ENCODE measurements at regions not wholly inside any gene's neighbourhood (a gene's known extent, or its start where the extent isn't known, plus 50 kb on each side); places are given as distances from the start of the nearest gene placed in this dataset.

DNA sequence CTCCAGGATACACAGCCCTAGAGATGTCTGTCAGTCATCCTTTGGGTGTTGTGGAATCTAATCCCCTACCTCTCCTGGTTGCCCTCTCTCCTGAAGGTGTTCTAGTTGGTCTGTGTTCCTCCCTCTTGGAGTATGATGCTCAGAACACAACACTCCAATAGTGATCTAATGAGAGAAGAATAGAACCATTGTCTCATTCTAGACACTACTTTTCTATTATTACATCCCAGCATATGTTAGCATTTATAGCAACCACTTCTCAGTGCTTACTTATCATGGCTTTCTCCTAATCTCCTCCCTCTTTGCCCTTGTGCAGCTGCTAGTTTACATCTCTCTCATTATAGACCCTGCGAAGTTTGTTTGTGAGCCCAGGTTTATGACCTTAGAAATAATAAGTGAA lies 109.0 kb downstream of the UNC5CL start:
- Histone ChIP-seq H3K9ac (ENCODE audit: low read depth, low read length) (no peak overlapping the region), H3K9me3 (ENCODE audit: control insufficient read depth, insufficient read depth, low read length) (no peaks in the 10 kb centered on the region), H3K36me3 (ENCODE audit: insufficient read depth, low read length) (no peaks in the 10 kb centered on the region), H3K4me1 (ENCODE audit: insufficient read depth, low read length) (no peaks in the 10 kb centered on the region)

DNA sequence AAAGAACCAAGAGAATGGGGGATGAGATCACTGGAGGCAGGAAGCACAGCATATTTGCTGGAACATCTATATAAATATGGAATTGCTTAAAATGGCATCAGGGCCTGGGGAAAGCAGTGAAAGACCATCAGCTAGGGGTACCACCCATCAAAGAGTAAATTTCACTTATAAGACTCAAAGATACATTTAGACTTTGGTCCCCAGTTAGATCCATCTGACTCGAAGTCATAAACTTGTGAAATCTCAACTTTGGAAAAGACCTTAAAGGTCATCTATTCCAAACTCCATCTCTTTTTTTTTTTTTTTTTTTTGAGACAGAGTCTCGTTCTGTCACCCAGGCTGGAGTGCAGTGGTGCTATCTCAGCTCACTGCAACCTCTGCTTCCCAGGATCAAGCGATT lies 109.8 kb downstream of the UNC5CL start:
- Histone ChIP-seq H3K4me1 (ENCODE audit: insufficient read depth, low read length) (no peaks in the 10 kb centered on the region), H3K9ac (ENCODE audit: low read depth, low read length) (no peak overlapping the region), H3K9me3 (ENCODE audit: control insufficient read depth, insufficient read depth, low read length) (no peaks in the 10 kb centered on the region), H3K36me3 (ENCODE audit: insufficient read depth, low read length) (no peaks in the 10 kb centered on the region)

DNA sequence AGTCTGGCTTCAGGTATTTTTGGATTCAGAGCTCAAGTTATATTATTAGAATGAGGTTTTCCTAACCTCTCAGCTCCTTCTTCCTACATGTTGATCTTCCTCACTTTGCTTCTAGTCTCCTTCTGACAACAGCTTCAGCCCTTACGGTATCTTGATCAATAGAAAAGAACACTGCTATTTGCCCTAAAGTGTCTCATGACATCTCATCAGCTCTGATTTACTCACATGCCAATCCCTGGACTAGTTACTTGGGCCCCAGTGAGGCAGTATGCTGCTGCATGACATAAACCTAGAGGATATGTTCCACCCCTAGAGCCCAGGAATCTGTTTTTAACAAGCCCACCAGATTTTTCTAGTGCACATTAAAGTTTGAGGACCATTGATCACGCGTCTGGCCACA lies 110.3 kb downstream of the UNC5CL start:
- H3K4me1 ChIP-seq (ENCODE audit: insufficient read depth, low read length), result no peaks in the 10 kb centered on the region
- H3K36me3 ChIP-seq (ENCODE audit: insufficient read depth, low read length), result no peaks in the 10 kb centered on the region
- H3K9me3 ChIP-seq (ENCODE audit: control insufficient read depth, insufficient read depth, low read length), result no peaks in the 10 kb centered on the region
- no peak overlapping the region for H3K9ac ChIP-seq (ENCODE audit: low read depth, low read length)

DNA sequence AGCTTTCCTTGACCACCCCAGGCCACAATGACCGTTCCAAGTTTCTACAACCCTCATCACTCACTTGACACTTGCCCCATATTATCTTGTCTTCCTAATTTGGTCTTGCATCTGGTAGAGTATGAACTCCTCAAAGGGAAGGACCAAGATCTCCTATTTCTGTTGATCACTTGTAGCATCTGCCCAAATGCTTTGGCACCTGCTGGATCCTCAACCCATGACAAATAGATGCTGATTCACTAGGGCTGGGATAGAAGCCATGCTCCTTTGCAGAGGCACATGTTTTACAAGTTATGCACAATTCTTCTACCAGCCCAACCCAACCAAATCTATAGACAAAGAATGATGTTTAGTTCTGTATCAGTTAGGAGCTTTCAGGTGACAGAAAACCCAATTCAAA lies 110.7 kb downstream of the UNC5CL start:
- H3K9ac ChIP-seq (ENCODE audit: low read depth, low read length), result no peak overlapping the region
- no peaks in the 10 kb centered on the region for H3K36me3 ChIP-seq (ENCODE audit: insufficient read depth, low read length)
- H3K4me1 ChIP-seq (ENCODE audit: insufficient read depth, low read length), result no peaks in the 10 kb centered on the region
- H3K9me3 ChIP-seq (ENCODE audit: control insufficient read depth, insufficient read depth, low read length), result no peaks in the 10 kb centered on the region

DNA sequence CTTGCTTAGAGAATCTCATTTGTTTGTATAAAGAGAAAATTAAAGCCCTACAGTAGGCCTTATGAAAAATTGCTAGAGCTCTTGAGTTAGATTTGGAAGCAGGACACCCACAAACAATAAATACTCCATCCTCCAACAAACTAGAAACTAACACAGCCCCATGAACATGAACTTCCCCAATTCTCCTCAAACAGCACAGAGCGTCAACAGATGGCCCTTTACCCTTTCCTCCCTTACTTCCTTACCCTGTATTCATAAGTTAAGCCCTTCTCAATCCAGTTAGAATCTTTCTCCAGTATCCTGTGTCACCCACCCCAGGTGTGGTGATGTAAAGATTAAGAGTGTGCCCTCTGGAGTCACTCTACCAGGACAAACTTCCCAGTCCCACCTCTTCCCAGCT lies 113.7 kb downstream of the UNC5CL start:
- no peak overlapping the region for H3K9ac ChIP-seq (ENCODE audit: low read depth, low read length)
- no peaks in the 10 kb centered on the region for H3K9me3 ChIP-seq (ENCODE audit: control insufficient read depth, insufficient read depth, low read length)
- H3K4me1 ChIP-seq (ENCODE audit: insufficient read depth, low read length), result no peaks in the 10 kb centered on the region
- no peaks in the 10 kb centered on the region for H3K36me3 ChIP-seq (ENCODE audit: insufficient read depth, low read length)

DNA sequence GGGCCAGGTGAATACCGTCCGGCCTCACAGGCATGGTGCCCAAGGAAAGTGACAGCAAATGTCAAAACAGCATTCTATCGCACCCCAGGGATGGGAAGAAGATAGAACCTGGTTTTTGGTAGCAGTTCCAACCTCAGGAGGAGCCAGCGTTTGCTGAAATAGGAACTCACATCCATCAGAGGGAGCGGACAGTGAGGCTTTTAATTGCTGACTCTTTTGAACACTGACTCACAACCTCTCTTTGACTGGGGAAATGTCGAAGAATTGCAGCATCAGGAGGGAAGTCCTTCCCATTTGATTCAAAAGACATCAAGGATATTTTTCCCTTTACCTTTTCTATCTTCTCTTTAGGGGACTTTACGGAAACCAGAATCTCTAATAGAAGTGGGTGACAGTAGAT lies 114.2 kb downstream of the UNC5CL start:
- no peaks in the 10 kb centered on the region for H3K9me3 ChIP-seq (ENCODE audit: control insufficient read depth, insufficient read depth, low read length)
- no peaks in the 10 kb centered on the region for H3K36me3 ChIP-seq (ENCODE audit: insufficient read depth, low read length)

DNA sequence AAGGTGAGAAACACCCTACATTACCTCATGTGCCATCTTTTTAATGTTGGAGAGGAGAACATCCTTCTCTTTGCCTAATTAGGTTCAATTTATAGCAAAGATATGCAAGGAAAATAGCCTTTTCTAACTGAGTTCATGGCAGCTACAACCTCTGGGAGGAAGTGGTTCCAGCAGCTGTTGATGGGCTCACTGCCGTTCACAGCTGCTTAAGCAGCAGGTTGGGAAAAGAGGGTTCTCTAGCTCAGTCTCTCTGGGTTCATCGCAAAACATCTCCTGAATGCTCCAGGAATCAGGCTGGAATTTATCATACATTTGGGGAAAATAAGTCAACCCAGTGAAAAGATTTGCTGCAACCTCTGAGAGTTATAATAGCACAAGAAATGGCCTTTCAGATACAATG lies 115.1 kb downstream of the UNC5CL start:
- H3K36me3 ChIP-seq (ENCODE audit: insufficient read depth, low read length), result no peaks in the 10 kb centered on the region
- no peaks in the 10 kb centered on the region; the same call in 1 of the 2 replicates for H3K4me1 ChIP-seq (ENCODE audit: insufficient read depth, low read length)
- H3K9ac ChIP-seq (ENCODE audit: low read depth, low read length), result no peak overlapping the region
- no peaks in the 10 kb centered on the region for H3K9me3 ChIP-seq (ENCODE audit: control insufficient read depth, insufficient read depth, low read length)

More for the DNA sequence above, 114.2 kb downstream of the UNC5CL start:
- Histone ChIP-seq H3K4me1 (ENCODE audit: insufficient read depth, low read length) (no peaks in the 10 kb centered on the region), H3K9ac (ENCODE audit: low read depth, low read length) (no peak overlapping the region)

DNA sequence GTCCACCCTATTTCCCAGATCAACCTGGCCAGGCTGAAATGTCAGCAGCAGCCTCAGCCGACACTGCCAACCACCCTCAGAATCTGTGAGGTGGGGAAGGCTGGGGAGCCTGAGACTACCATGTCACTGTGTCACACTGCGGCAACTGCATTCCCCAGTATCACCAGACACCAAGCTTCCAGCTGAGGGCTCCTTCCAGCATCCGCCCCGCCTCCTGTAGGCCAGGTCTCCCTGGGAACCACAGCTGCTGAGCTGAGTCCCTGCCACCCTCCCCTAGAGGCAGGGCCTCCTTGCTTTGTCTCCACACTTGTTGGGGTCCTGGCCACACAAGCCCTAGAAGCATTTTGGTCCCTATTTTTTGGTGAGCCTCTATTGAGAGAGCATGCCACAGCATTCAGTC lies 115.7 kb downstream of the UNC5CL start:
- Histone ChIP-seq H3K4me1 (ENCODE audit: insufficient read depth, low read length) (no peaks in the 10 kb centered on the region; the same call in 1 of the 2 replicates), H3K9me3 (ENCODE audit: control insufficient read depth, insufficient read depth, low read length) (no peaks in the 10 kb centered on the region), H3K9ac (ENCODE audit: low read depth, low read length) (no peak overlapping the region), H3K36me3 (ENCODE audit: insufficient read depth, low read length) (no peaks in the 10 kb centered on the region)

DNA sequence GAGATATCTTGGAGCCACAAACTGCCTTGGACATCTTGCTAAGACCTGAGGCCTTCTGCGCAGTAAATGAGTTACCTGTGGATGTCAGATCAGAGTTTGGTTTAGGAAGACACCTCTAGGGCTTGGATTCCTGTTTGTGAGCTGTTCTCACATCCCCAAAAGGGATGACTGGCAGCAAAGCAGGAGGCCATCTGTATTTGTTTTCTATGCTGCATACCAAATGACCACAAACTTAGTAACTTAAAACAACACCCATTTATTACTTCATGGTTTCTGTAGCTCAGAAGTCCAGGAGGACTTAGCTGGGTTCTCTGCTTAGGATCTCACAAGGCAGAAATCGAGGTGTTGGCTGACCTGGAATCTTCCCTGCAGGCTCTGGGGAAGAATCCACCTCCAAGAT lies 116.7 kb downstream of the UNC5CL start:
- Histone ChIP-seq H3K9ac (ENCODE audit: low read depth, low read length) (no peak overlapping the region), H3K36me3 (ENCODE audit: insufficient read depth, low read length) (no peaks in the 10 kb centered on the region), H3K4me1 (ENCODE audit: insufficient read depth, low read length) (no peaks in the 10 kb centered on the region; the same call in 1 of the 2 replicates), H3K9me3 (ENCODE audit: control insufficient read depth, insufficient read depth, low read length) (no peaks in the 10 kb centered on the region)

DNA sequence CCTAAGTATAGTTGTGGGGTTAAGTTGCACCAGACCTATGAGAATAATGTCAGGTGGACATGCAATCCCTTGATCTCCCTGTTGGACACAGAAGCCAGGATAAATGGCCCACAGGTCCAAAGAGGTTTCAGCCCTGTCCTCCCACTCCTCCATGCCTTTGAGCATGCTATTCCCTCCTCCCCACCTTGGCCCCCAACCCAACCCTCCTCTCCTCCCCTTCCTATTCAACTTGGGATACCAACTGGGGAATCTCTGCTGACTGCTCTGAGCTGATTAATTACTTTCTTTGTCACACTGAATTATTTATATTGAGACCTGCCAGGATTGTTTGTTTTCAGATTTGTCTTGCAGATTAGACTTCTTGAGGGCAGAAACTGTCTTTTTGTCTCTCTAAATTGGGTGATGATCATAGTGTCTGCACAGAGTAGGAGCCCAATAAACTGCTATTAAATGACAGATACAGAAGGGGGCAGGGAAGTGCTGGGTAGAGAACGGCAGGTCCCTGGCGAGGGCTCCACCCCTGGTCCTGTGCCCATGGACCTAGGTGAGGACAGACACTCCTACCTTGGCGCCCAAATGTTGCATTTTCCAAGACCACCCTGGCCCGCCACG lies 120.9 kb downstream of the UNC5CL start:
- no peaks in the 10 kb centered on the region; the same call in 1 of the 2 replicates for H3K4me1 ChIP-seq (ENCODE audit: insufficient read depth, low read length)
- no peaks in the 10 kb centered on the region for H3K36me3 ChIP-seq (ENCODE audit: insufficient read depth, low read length)
- no peak overlapping the region for H3K9ac ChIP-seq (ENCODE audit: low read depth, low read length)
- no peaks in the 10 kb centered on the region for H3K9me3 ChIP-seq (ENCODE audit: control insufficient read depth, insufficient read depth, low read length)

DNA sequence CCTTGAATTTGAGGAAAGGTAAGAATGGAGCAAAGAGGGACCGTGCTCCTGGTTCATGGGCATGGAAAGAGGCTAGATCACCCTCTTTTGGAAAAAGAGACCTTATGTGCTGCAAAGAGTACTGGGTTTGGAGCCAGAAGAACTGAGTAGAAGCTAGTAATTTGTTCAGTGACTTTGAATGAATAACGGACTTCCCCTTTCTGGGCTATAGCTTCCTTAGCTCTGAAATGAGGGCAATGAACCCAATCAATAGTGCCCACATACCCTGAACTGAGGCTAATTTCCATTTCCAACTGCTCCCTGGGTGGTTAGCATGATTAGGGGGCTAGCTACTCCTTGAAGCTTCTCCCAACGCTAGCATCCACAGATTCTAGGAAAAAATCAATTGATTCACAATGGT lies 121.4 kb downstream of the UNC5CL start:
- Histone ChIP-seq H3K36me3 (ENCODE audit: insufficient read depth, low read length) (no peaks in the 10 kb centered on the region), H3K9ac (ENCODE audit: low read depth, low read length) (no peak overlapping the region), H3K4me1 (ENCODE audit: insufficient read depth, low read length) (no peaks in the 10 kb centered on the region; the same call in 1 of the 2 replicates), H3K9me3 (ENCODE audit: control insufficient read depth, insufficient read depth, low read length) (no peaks in the 10 kb centered on the region)

DNA sequence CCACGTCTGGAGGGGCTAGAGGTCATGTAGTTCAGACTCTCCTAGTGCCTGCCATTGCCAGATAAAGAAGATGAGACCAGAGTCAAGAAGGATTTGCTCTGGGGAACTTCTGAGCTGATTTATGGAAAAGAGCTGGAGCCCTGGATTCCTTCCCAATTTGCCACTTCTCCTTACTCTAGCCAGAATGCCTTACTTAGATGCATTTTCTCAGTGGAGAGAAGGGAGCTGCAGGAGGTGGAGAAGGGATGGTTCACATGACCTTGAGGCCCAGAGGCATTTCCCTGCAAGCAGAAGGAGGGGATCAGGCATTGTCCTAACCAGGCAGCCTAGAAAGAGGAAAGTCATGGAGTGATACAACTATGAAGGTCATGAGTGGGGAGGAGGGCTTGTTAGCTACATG lies 122.2 kb downstream of the UNC5CL start:
- Histone ChIP-seq H3K9ac (ENCODE audit: low read depth, low read length) (no peak overlapping the region), H3K9me3 (ENCODE audit: control insufficient read depth, insufficient read depth, low read length) (no peaks in the 10 kb centered on the region), H3K36me3 (ENCODE audit: insufficient read depth, low read length) (no peaks in the 10 kb centered on the region), H3K4me1 (ENCODE audit: insufficient read depth, low read length) (peaks cover 4% of the 10 kb centered on the region)

DNA sequence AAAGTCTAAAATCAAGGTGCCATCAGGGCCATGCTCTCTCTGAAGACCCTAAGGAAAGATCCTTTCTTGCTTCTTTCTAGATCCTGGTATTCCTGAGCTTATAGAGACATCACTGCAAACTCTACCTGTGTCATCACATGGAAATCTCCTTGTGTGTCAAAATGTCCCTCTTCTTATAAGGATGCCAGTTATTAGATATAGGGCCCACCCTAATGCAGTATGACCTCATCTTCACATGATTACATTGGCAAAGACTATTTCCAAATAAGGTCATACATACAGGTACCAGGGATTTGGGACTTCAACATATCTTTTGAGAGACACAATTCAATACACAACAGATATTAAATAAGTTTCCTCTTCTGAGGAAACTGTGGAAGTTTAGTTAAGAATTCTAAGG lies 123.9 kb downstream of the UNC5CL start:
- Histone ChIP-seq H3K4me1 (ENCODE audit: insufficient read depth, low read length) (peaks cover 4% of the 10 kb centered on the region), H3K9me3 (ENCODE audit: control insufficient read depth, insufficient read depth, low read length) (no peaks in the 10 kb centered on the region), H3K36me3 (ENCODE audit: insufficient read depth, low read length) (no peaks in the 10 kb centered on the region), H3K9ac (ENCODE audit: low read depth, low read length) (no peak overlapping the region)

DNA sequence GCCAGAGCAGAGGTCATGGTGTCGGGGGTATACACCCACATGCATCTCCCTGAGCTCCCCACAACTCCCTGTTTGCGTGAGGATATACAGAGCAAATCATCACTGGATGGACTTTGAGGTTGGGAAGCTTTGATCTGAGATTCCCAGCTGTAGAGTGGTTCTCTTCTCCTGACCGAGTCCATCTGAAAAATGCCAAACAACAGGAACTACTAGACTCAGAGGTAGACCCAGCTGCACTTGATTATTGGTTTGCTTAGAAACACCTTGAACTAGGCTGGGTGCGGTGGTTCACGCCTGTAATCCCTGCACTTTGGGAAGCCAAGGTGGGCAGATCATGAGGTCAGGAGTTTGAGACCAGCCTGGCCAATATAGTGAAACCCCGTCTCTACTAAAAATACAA lies 125.0 kb downstream of the UNC5CL start:
- no peaks in the 10 kb centered on the region for H3K36me3 ChIP-seq (ENCODE audit: insufficient read depth, low read length)
- peaks cover 4% of the 10 kb centered on the region; the same call in 1 of the 2 replicates for H3K4me1 ChIP-seq (ENCODE audit: insufficient read depth, low read length)
- H3K9me3 ChIP-seq (ENCODE audit: control insufficient read depth, insufficient read depth, low read length), result no peaks in the 10 kb centered on the region
- no peak overlapping the region for H3K9ac ChIP-seq (ENCODE audit: low read depth, low read length)

DNA sequence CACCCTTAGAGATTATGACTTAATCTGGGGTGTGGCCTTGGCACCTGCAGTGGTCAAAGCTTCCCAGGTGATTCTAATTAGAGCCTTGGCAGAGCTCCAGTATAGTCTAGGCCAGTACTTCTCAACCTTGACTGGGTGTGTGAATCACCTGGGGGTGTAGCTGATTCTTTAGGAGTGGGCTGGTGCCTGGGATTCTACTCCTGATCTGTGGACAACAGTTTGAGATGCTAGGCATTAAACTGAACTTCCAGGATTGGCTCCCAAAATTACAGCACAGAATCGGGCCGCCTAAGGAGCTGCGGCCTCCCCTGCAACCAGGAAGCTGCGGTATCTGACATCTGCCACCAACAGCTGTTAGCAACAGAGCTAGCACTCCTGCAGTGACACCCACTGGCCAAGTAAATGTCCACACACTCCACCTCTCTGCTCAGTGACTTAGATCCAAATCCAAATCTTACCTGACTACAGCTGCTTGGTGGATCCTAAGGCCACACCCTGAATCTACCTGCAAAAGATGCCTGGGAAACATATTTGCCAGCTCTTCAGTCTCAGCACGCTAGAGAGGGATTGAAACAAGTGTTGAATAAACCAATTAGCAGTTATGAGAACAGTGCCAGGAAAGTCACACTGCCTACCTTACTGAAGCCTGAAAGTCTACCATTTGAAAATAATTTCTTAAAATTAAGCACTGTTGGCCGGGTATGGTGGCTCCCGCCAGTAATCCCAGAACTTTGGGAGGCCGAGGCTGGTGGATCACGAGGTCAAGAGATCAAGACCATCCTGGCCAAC lies 126.7 kb downstream of the UNC5CL start:
- no peaks in the 10 kb centered on the region for H3K9me3 ChIP-seq (ENCODE audit: control insufficient read depth, insufficient read depth, low read length)
- H3K36me3 ChIP-seq (ENCODE audit: insufficient read depth, low read length), result no peaks in the 10 kb centered on the region
- H3K9ac ChIP-seq (ENCODE audit: low read depth, low read length), result no peak overlapping the region
- peaks cover 4% of the 10 kb centered on the region; the same call in 1 of the 2 replicates for H3K4me1 ChIP-seq (ENCODE audit: insufficient read depth, low read length)
